H9 (cell line): ENCODE measurements at regions not wholly inside any gene's neighbourhood (a gene's known extent, or its start where the extent isn't known, plus 50 kb on each side); places are given as distances from the start of the nearest gene placed in this dataset.

Source experiments
- DNase-seq: peaks from one replicate; pipeline ENCODE4 v3.0.0-alpha.2; 2017
- H2AFZ ChIP-seq: one replicate; pipeline ENCODE4 v1.6.1; 2013; ENCODE audit warnings: mild to moderate bottlenecking, low read length, control low read depth, moderate library complexity
- H2AK5ac ChIP-seq: 2 replicates; pipeline ENCODE4 v1.6.1; 2013; ENCODE audit warnings: low read length, control low read depth, mixed read lengths; ENCODE audit not compliant: insufficient read length
- H2BK120ac ChIP-seq: one replicate; pipeline ENCODE4 v1.6.1; 2013; ENCODE audit warnings: low read depth, mild to moderate bottlenecking, low read length, control low read depth, inconsistent platforms; ENCODE audit not compliant: poor library complexity, severe bottlenecking
- H2BK12ac ChIP-seq: 2 replicates; pipeline ENCODE4 v1.6.1; 2013; ENCODE audit warnings: low read length, control low read depth, mixed read lengths, low read depth; ENCODE audit not compliant: insufficient read length
- H2BK15ac ChIP-seq: 2 replicates; pipeline ENCODE4 v1.6.1; 2013; ENCODE audit warnings: low read depth, low read length, control low read depth
- H2BK20ac ChIP-seq: one replicate; pipeline ENCODE4 v1.6.1; 2013; ENCODE audit warnings: low read depth, mild to moderate bottlenecking, low read length, control low read depth, inconsistent platforms; ENCODE audit not compliant: poor library complexity, severe bottlenecking
- H2BK5ac ChIP-seq: 2 replicates; pipeline ENCODE4 v1.6.1; 2013; ENCODE audit warnings: low read length, control low read depth, mixed read lengths; ENCODE audit not compliant: insufficient read length
- H3K14ac ChIP-seq: 2 replicates; pipeline ENCODE4 v1.6.1; 2013; ENCODE audit warnings: low read length, control low read depth; ENCODE audit not compliant: insufficient read depth
- H3K18ac ChIP-seq: 2 replicates; pipeline ENCODE4 v1.6.1; 2013; ENCODE audit warnings: low read depth, mild to moderate bottlenecking, mixed read lengths, low read length, control low read depth; ENCODE audit not compliant: insufficient read length
- H3K23ac ChIP-seq: 2 replicates; pipeline ENCODE4 v1.6.1; 2013; ENCODE audit warnings: low read length, control low read depth, mixed read lengths, low read depth; ENCODE audit not compliant: insufficient read length
- H3K23me2 ChIP-seq: 2 replicates; pipeline ENCODE4 v1.6.1; 2013; ENCODE audit warnings: low read depth, mild to moderate bottlenecking, mixed read lengths, low read length, control low read depth; ENCODE audit not compliant: insufficient read length, poor library complexity, severe bottlenecking
- H3K27ac ChIP-seq: 2 replicates; pipeline ENCODE4 v1.5.1; 2013; ENCODE audit warnings: low read length, control low read depth, mixed read lengths, low read depth; ENCODE audit not compliant: insufficient read length
- H3K27me3 ChIP-seq: 2 replicates; pipeline ENCODE4 v1.6.1; 2013; ENCODE audit warnings: low read length, control low read depth, inconsistent platforms; ENCODE audit not compliant: insufficient read depth
- H3K4ac ChIP-seq: 2 replicates; pipeline ENCODE4 v1.6.1; 2013; ENCODE audit warnings: low read depth, mild to moderate bottlenecking, control low read depth, inconsistent platforms, low read length, moderate library complexity
- H3K4me1 ChIP-seq: 2 replicates; pipeline ENCODE4 v1.6.1; 2013; ENCODE audit warnings: low read length, control low read depth, inconsistent platforms; ENCODE audit not compliant: insufficient read depth
- H3K4me2 ChIP-seq: 2 replicates; pipeline ENCODE4 v1.6.1; 2013; ENCODE audit warnings: low read length, control low read depth, mixed read lengths; ENCODE audit not compliant: insufficient read length, insufficient read depth
- H3K56ac ChIP-seq: 2 replicates; pipeline ENCODE4 v1.6.1; 2013; ENCODE audit warnings: low read depth, mild to moderate bottlenecking, mixed read lengths, low read length, control low read depth; ENCODE audit not compliant: insufficient read length
- H3K79me1 ChIP-seq: 2 replicates; pipeline ENCODE4 v1.6.1; 2013; ENCODE audit warnings: low read depth, mild to moderate bottlenecking, moderate library complexity, low read length, control low read depth, inconsistent platforms; ENCODE audit not compliant: insufficient read depth, poor library complexity, severe bottlenecking
- H3K79me2 ChIP-seq: 2 replicates; pipeline ENCODE4 v1.6.1; 2013; ENCODE audit warnings: low read length, control low read depth, inconsistent platforms; ENCODE audit not compliant: insufficient read depth
- H3K9ac ChIP-seq: 2 replicates; pipeline ENCODE4 v1.6.1; 2013; ENCODE audit warnings: low read length, control low read depth, mixed read lengths; ENCODE audit not compliant: insufficient read length; ENCODE audit errors: extremely low read depth
- H3K9me3 ChIP-seq: one replicate; pipeline ENCODE4 v1.6.1; 2013; ENCODE audit warnings: low read depth, low read length, inconsistent platforms; ENCODE audit not compliant: control insufficient read depth
- H3T11ph ChIP-seq: one replicate; pipeline ENCODE4 v1.6.1; 2013; ENCODE audit warnings: mild to moderate bottlenecking, low read length, control low read depth, inconsistent platforms
- H4K20me1 ChIP-seq: one replicate; pipeline ENCODE4 v1.6.1; 2013; ENCODE audit not compliant: control insufficient read depth, insufficient read length, insufficient read depth
- H4K5ac ChIP-seq: 2 replicates; pipeline ENCODE4 v1.6.1; 2013; ENCODE audit warnings: low read depth, mild to moderate bottlenecking, mixed read lengths, low read length, control low read depth; ENCODE audit not compliant: insufficient read length
- H4K8ac ChIP-seq: replicated peaks from 2 replicates; pipeline ENCODE4 v1.6.1; 2013; ENCODE audit warnings: low read length, control low read depth, mixed read lengths, low read depth; ENCODE audit not compliant: insufficient read length
- H4K91ac ChIP-seq: 2 replicates; pipeline ENCODE4 v1.6.1; 2013; ENCODE audit warnings: low read depth, mild to moderate bottlenecking, moderate library complexity, mixed read lengths, low read length, control low read depth; ENCODE audit not compliant: insufficient read length
- H3K27ac Mint-ChIP-seq, 3 experiments: 2 replicates in 2 of 3; 3 replicates in 1 of 3; pipeline ENCODE4 v1.8.0; 2020 to 2021; ENCODE audit warnings: mixed read lengths in 3 of 3, mild to moderate bottlenecking in 1 of 3, moderate library complexity in 1 of 3
- H3K27me3 Mint-ChIP-seq: 2 replicates; pipeline ENCODE4 v1.8.0; 2021; ENCODE audit warnings: low read depth, mild to moderate bottlenecking, moderate library complexity, mixed read lengths
- H3K36me3 Mint-ChIP-seq, 3 experiments: 2 replicates in 2 of 3; 3 replicates in 1 of 3; pipeline ENCODE4 v1.8.0; 2020 to 2021; ENCODE audit warnings: low read depth in 3 of 3, mixed read lengths in 3 of 3; ENCODE audit not compliant: insufficient read depth in 1 of 3
- H3K4me1 Mint-ChIP-seq, 2 experiments: 2 replicates each; pipeline ENCODE4 v1.8.0; 2020; ENCODE audit warnings: mixed read lengths in 2 of 2
- H3K4me3 Mint-ChIP-seq, 2 experiments: 2 replicates in 1 of 2; 3 replicates in 1 of 2; pipeline ENCODE4 v1.8.0; 2020 to 2021; ENCODE audit warnings: mild to moderate bottlenecking in 2 of 2, mixed read lengths in 2 of 2, moderate library complexity in 1 of 2
- H3K9me3 Mint-ChIP-seq, 2 experiments: 2 replicates in 1 of 2; 3 replicates in 1 of 2; pipeline ENCODE4 v1.8.0; 2020; ENCODE audit warnings: mild to moderate bottlenecking in 2 of 2, mixed read lengths in 2 of 2, moderate library complexity in 1 of 2
- CTCF ChIP-seq: fragments of 200-600 bp; sonication (generic); conservative IDR thresholded peaks from 3 replicates; pipeline ENCODE4 v1.8.0; 2021; ENCODE audit warnings: antibody characterized with exemption, mild to moderate bottlenecking
- WGBS: extraction: QIAGEN DNeasy Blood & Tissue Kit; methylation state at CpG from one replicate; pipeline ENCODE4 v1.1.7; 2013; ENCODE audit warnings: missing lambda C conversion rate, low lambda C conversion rate, mixed read lengths; ENCODE audit not compliant: insufficient read length; ENCODE audit errors: extremely low coverage; 5-methylcytosine and 5-hydroxymethylcytosine counted together

GRCh38 chr7:25596443-25596842 lies 368.2 kb upstream of the NPVF start:
- H3K9ac ChIP-seq, result no peak overlapping the region
- no peak overlapping the region for H2BK15ac ChIP-seq
- no peaks in the 10 kb centered on the region for H3K4me1 Mint-ChIP-seq
- no peaks in the 10 kb centered on the region for H3K23me2 ChIP-seq
- no peak overlapping the region for H2BK20ac ChIP-seq
- H3K27me3 Mint-ChIP-seq, result no peaks in the 10 kb centered on the region; the same call in 1 of the 2 replicates
- no peak overlapping the region for H3K23ac ChIP-seq
- no peak overlapping the region for H3K4ac ChIP-seq
- no peak overlapping the region for H3K27ac Mint-ChIP-seq
- H3K27me3 ChIP-seq, result no peaks in the 10 kb centered on the region
- no peak overlapping the region for H2BK120ac ChIP-seq
- no peak overlapping the region for H2BK5ac ChIP-seq
- no peak for DNase-seq
- no peaks in the 10 kb centered on the region for H3K9me3 ChIP-seq
- H4K20me1 ChIP-seq, result no peaks in the 10 kb centered on the region
- H3K14ac ChIP-seq, result no peak overlapping the region
- H3K56ac ChIP-seq, result no peak overlapping the region
- no peak overlapping the region for H3T11ph ChIP-seq
- H2BK12ac ChIP-seq, result no peak overlapping the region
- no peaks in the 10 kb centered on the region for H3K79me1 ChIP-seq
- H3K9me3 Mint-ChIP-seq, result no peaks in the 10 kb centered on the region
- no peak overlapping the region for H2AK5ac ChIP-seq
- no peak overlapping the region for H4K5ac ChIP-seq
- H3K4me1 ChIP-seq, result no peaks in the 10 kb centered on the region
- H4K8ac ChIP-seq, result no peak overlapping the region
- no CpG with 5 or more reads among the region's 9 CpGs for WGBS
- no peak overlapping the region for H3K18ac ChIP-seq
- H4K91ac ChIP-seq, result no peak overlapping the region
- no peak for TF ChIP-seq CTCF
- no peak overlapping the region for H3K27ac ChIP-seq
- H3K79me2 ChIP-seq, result no peaks in the 10 kb centered on the region
- no peak overlapping the region for H3K4me2 ChIP-seq
- no peak overlapping the region for H3K4me3 Mint-ChIP-seq
- no peak overlapping the region for H2AFZ ChIP-seq
- H3K36me3 Mint-ChIP-seq, result no peaks in the 10 kb centered on the region
